Sigmoid colon (tissue), 6 donors: ENCODE measurements at regions not wholly inside any gene's neighbourhood (a gene's known extent, or its start where the extent isn't known, plus 50 kb on each side); places are given as distances from the start of the nearest gene placed in this dataset.

Experiments
- DNase-seq: peaks from one replicate; pipeline ENCODE4 v3.0.0-alpha.2; 2019
- H3K27ac ChIP-seq, 4 donors: fragments of 200-600 bp; sonication (generic); one replicate each; pipeline ENCODE4 v1.5.1; 2016 to 2019; ENCODE audit warnings: mild to moderate bottlenecking in 1 of 4
- H3K27me3 ChIP-seq, 3 donors: fragments of 200-600 bp; sonication (generic); one replicate each; pipeline ENCODE4 v1.5.1; 2019; ENCODE audit warnings: mild to moderate bottlenecking in 1 of 3
- H3K36me3 ChIP-seq, 4 donors: fragments of 200-600 bp; sonication (generic); one replicate each; pipeline ENCODE4 v1.5.1; 2016 to 2019
- H3K4me1 ChIP-seq, 4 donors: fragments of 200-600 bp; sonication (generic); one replicate each; pipeline ENCODE4 v1.5.1; 2017 to 2019
- H3K4me3 ChIP-seq, 4 donors: fragments of 200-600 bp; sonication (generic); one replicate each; pipeline ENCODE4 v1.5.1; 2017 to 2019; ENCODE audit warnings: mild to moderate bottlenecking in 2 of 4, moderate library complexity in 1 of 4
- H3K9me3 ChIP-seq, 4 donors: fragments of 200-600 bp in 3 of 4; sonication (generic) in 3 of 4; one replicate each; pipeline versions ENCODE4 v1.5.1 to v1.6.1; 2013 to 2019
- CTCF ChIP-seq, 4 experiments: fragments of 450-650 bp in 3 of 4; fragments of 200-600 bp in 1 of 4; IDR thresholded peaks; one replicate each; pipeline ENCODE4 v1.5.1; 2016 to 2019; ENCODE audit warnings: antibody characterized with exemption in 4 of 4, mild to moderate bottlenecking in 3 of 4, moderate library complexity in 2 of 4
- EP300 ChIP-seq, 4 donors: sonication (generic); formaldehyde crosslinking; IDR thresholded peaks; one replicate each; pipeline ENCODE4 v1.6.1; 2017; ENCODE audit warnings: antibody characterized with exemption in 4 of 4
- POLR2A ChIP-seq, 2 donors: fragments of 450-650 bp; IDR thresholded peaks; one replicate each; pipeline ENCODE4 v1.6.1; 2016; ENCODE audit warnings: antibody characterized with exemption in 2 of 2, mild to moderate bottlenecking in 2 of 2, moderate library complexity in 2 of 2
- POLR2AphosphoS5 ChIP-seq, 4 donors: sonication (generic); formaldehyde crosslinking; IDR thresholded peaks; one replicate each; pipeline ENCODE4 v1.6.1; 2017; ENCODE audit warnings: antibody characterized with exemption in 4 of 4
- WGBS, 2 donors: extraction: QIAGEN DNeasy Blood & Tissue Kit; methylation state at CpG; one replicate each; pipeline ENCODE4 v1.1.7; 2013; 5-methylcytosine and 5-hydroxymethylcytosine counted together
- intact Hi-C: fragments of 100-400 bp; cut with DNase I; formaldehyde crosslinking; loops from one replicate; pipeline ENCODE4 v1.15.1; 2023
- donor health status: healthy with polysubstance abuse.
- donor health status: healthy.

GRCh38 chr2:183812091-183812490 lies 687.8 kb downstream of the NUP35 start:
- Histone ChIP-seq H3K4me1 (no peaks in the 10 kb centered on the region), H3K27ac (no peak overlapping the region), H3K9me3 (no peaks in the 10 kb centered on the region), H3K27me3 (no peaks in the 10 kb centered on the region), H3K4me3 (no peak overlapping the region), H3K36me3 (no peaks in the 10 kb centered on the region)
- 83 to 84% methylated on average over 2 of the region's 2 CpGs for WGBS, 2 donors
- TF ChIP-seq POLR2A (IDR thresholded peaks at IDR 0.05) (no peak), EP300 (IDR thresholded peaks at IDR 0.05) (no peak), POLR2AphosphoS5 (IDR thresholded peaks at IDR 0.05) (no peak), CTCF (IDR thresholded peaks at IDR 0.05) (no peak)
- no peak for DNase-seq
- intact Hi-C loops: no loop called here

- Histone ChIP-seq H3K27ac (no peak overlapping the region), H3K36me3 (no peaks in the 10 kb centered on the region), H3K4me3 (no peak overlapping the region), H3K4me1 (no peaks in the 10 kb centered on the region), H3K27me3 (no peaks in the 10 kb centered on the region), H3K9me3 (peaks cover 0 to 9% (median 5%) of the 10 kb centered on the region in 4 donors)
- WGBS, 2 donors: 82 to 83% methylated on average over 3 of the region's 3 CpGs
- no peak for DNase-seq
- intact Hi-C loops: no loop called here
- TF ChIP-seq POLR2A (IDR thresholded peaks at IDR 0.05) (no peak), EP300 (IDR thresholded peaks at IDR 0.05) (no peak), POLR2AphosphoS5 (IDR thresholded peaks at IDR 0.05) (no peak)
These were observed 701.5 kb downstream of the NUP35 start for GRCh38 chr2:183825710-183826109.

GRCh38 chr2:183829931-183830330 lies 705.7 kb downstream of the NUP35 start:
- H3K36me3 ChIP-seq: no peaks in the 10 kb centered on the region
- 86 to 91% methylated on average over 2 of the region's 2 CpGs for WGBS, 2 donors
- peaks cover 0 to 9% (median 4%) of the 10 kb centered on the region in 4 donors for H3K9me3 ChIP-seq
- DNase-seq: no peak
- intact Hi-C loops: no loop called here
- no peaks in the 10 kb centered on the region for H3K27me3 ChIP-seq
- H3K27ac ChIP-seq: no peak overlapping the region
- H3K4me3 ChIP-seq: no peak overlapping the region
- no peak for TF ChIP-seq POLR2AphosphoS5 (IDR thresholded peaks at IDR 0.05)
- no peak for TF ChIP-seq CTCF (IDR thresholded peaks at IDR 0.05)
- TF ChIP-seq POLR2A (IDR thresholded peaks at IDR 0.05): no peak
- TF ChIP-seq EP300 (IDR thresholded peaks at IDR 0.05): no peak
- no peaks in the 10 kb centered on the region for H3K4me1 ChIP-seq

GRCh38 chr2:183837157-183837556 lies 712.9 kb downstream of the NUP35 start:
- no peak for TF ChIP-seq POLR2A (IDR thresholded peaks at IDR 0.05)
- TF ChIP-seq CTCF (IDR thresholded peaks at IDR 0.05): no peak
- no peak for TF ChIP-seq POLR2AphosphoS5 (IDR thresholded peaks at IDR 0.05)
- no peak for TF ChIP-seq EP300 (IDR thresholded peaks at IDR 0.05)
- WGBS, 2 donors: 69% methylated on average over 2 of the region's 2 CpGs
- Histone ChIP-seq H3K9me3 (no peaks in the 10 kb centered on the region), H3K27me3 (no peaks in the 10 kb centered on the region), H3K36me3 (no peaks in the 10 kb centered on the region), H3K4me3 (no peak overlapping the region), H3K27ac (no peak overlapping the region), H3K4me1 (no peaks in the 10 kb centered on the region)
- no peak for DNase-seq
- intact Hi-C loops: no loop called here

GRCh38 chr2:183838295-183838694 lies 714.1 kb downstream of the NUP35 start:
- WGBS, 2 donors: 88 to 94% methylated on average over 5 of the region's 5 CpGs
- H3K4me3 ChIP-seq: no peak overlapping the region
- no peaks in the 10 kb centered on the region for H3K36me3 ChIP-seq
- no peaks in the 10 kb centered on the region for H3K9me3 ChIP-seq
- no peak overlapping the region for H3K27ac ChIP-seq
- no peaks in the 10 kb centered on the region for H3K4me1 ChIP-seq
- H3K27me3 ChIP-seq: no peaks in the 10 kb centered on the region
- no peak for TF ChIP-seq POLR2A (IDR thresholded peaks at IDR 0.05)
- no peak for TF ChIP-seq CTCF (IDR thresholded peaks at IDR 0.05)
- TF ChIP-seq EP300 (IDR thresholded peaks at IDR 0.05): no peak
- TF ChIP-seq POLR2AphosphoS5 (IDR thresholded peaks at IDR 0.05): no peak
- intact Hi-C loops: no loop called here
- DNase-seq: no peak
